ENCODE measurements at regions not wholly inside any gene's neighbourhood (a gene's known extent, or its start where the extent isn't known, plus 50 kb on each side); places are given as distances from the start of the nearest gene placed in this dataset.

DNA sequence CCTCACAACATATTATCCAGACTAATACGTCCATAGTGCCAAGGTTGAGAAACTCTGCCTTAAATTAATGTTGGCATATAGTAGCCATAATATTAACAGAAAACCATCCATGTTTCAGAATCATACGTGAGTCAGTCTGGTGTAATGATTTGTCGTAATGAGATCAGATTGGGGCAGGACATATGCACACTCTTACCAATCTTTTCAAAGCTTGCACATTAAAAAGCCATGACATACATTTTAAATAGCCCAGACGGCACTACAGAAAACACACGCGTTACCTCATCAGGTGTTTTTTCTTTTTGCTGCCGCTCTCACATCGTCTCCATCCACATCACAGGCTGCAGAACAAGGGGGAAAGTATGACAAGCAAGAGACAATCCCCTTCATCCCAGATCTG, 211.6 kb downstream of the NEBL start:
- H3K36me3 Mint-ChIP-seq (ENCODE audit: low read depth), result no peaks in the 10 kb centered on the region
- peaks cover 3% of the 10 kb centered on the region for H3K9me3 Mint-ChIP-seq
- H3K4me3 Mint-ChIP-seq, result no peak overlapping the region
- H3K27me3 Mint-ChIP-seq (ENCODE audit: low read depth), result no peaks in the 10 kb centered on the region
- no peak overlapping the region for H3K27ac Mint-ChIP-seq
- H3K4me1 Mint-ChIP-seq, result no peaks in the 10 kb centered on the region
- TF ChIP-seq, protein P1, sequence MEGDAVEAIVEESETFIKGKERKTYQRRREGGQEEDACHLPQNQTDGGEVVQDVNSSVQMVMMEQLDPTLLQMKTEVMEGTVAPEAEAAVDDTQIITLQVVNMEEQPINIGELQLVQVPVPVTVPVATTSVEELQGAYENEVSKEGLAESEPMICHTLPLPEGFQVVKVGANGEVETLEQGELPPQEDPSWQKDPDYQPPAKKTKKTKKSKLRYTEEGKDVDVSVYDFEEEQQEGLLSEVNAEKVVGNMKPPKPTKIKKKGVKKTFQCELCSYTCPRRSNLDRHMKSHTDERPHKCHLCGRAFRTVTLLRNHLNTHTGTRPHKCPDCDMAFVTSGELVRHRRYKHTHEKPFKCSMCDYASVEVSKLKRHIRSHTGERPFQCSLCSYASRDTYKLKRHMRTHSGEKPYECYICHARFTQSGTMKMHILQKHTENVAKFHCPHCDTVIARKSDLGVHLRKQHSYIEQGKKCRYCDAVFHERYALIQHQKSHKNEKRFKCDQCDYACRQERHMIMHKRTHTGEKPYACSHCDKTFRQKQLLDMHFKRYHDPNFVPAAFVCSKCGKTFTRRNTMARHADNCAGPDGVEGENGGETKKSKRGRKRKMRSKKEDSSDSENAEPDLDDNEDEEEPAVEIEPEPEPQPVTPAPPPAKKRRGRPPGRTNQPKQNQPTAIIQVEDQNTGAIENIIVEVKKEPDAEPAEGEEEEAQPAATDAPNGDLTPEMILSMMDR (IDR thresholded peaks at IDR 0.05; ENCODE audit: unreplicated experiment in 3 of 3), result no peak

DNA sequence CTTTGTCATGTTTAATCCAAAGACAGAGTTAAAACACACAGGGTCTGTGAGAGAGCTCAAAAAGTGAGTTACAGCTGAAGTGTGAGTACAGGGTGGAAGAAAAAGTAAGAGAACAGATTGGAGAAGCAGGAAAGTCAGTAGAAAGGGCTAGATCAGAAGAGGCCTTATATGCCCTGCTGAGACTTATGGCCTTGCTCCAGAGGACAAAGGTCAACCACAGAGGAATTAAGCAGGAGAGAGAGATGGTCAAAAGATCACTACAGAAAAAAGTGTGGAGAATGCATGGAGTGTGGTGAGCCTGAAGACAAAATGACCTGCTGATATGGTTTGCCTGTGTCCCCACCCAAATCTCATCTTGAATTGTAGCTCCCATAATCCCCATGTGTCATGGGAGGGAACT, 213.8 kb downstream of the NEBL start:
- peaks cover 3% of the 10 kb centered on the region for H3K9me3 Mint-ChIP-seq
- H3K4me3 Mint-ChIP-seq, result no peak overlapping the region
- TF ChIP-seq, protein P1 (IDR thresholded peaks at IDR 0.05; ENCODE audit: unreplicated experiment in 3 of 3), result no peak
- H3K36me3 Mint-ChIP-seq (ENCODE audit: low read depth), result no peaks in the 10 kb centered on the region
- no peak overlapping the region for H3K27ac Mint-ChIP-seq
- no peaks in the 10 kb centered on the region for H3K27me3 Mint-ChIP-seq (ENCODE audit: low read depth)
- H3K4me1 Mint-ChIP-seq, result no peaks in the 10 kb centered on the region

DNA sequence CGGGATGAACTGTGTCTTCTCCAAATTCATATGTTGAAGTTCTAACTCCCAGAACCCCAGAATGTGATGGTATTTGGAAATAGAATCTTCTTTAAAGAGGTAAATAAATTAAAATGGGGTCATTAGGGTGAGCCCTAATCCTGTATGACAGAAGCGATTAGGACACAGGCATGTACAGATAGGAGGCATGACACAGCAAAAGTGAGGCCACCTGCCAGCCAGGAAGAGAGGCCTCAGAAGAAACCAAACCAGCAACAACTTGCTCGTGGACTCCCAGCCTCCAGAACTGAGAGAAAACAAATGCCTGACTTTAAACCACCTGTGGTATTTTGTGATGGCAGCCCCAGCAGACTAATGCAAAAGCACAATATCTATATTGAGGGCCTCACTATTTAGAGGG, 214.3 kb downstream of the NEBL start:
- Mint-ChIP-seq H3K4me3 (no peak overlapping the region), H3K9me3 (peaks cover 3% of the 10 kb centered on the region), H3K27ac (no peak overlapping the region), H3K36me3 (ENCODE audit: low read depth) (no peaks in the 10 kb centered on the region), H3K4me1 (no peaks in the 10 kb centered on the region), H3K27me3 (ENCODE audit: low read depth) (no peaks in the 10 kb centered on the region)
- TF ChIP-seq, protein P1 (IDR thresholded peaks at IDR 0.05; ENCODE audit: unreplicated experiment in 3 of 3), result no peak

DNA sequence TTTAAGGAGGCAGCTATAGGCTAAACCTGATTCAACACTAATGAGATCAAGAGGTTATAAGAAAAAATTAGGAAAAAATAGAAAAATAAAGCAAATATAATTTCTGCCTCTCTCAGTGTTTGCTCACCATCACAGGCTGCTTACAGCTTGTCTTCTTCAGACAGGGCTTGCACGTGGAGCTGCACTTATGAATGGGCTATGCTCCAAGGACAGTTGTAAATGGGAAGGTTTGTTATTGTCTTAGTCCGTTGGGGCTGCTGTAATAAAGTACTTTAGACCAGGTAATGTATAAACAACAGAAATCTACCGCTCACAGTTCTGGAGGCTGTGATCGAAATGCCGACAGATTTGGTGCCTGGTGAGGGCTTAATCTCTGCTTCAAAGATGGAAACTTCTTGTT, 219.8 kb downstream of the NEBL start:
- TF ChIP-seq, protein P1 (IDR thresholded peaks at IDR 0.05; ENCODE audit: unreplicated experiment in 3 of 3), result no peak
- H3K27me3 Mint-ChIP-seq (ENCODE audit: low read depth), result no peaks in the 10 kb centered on the region

DNA sequence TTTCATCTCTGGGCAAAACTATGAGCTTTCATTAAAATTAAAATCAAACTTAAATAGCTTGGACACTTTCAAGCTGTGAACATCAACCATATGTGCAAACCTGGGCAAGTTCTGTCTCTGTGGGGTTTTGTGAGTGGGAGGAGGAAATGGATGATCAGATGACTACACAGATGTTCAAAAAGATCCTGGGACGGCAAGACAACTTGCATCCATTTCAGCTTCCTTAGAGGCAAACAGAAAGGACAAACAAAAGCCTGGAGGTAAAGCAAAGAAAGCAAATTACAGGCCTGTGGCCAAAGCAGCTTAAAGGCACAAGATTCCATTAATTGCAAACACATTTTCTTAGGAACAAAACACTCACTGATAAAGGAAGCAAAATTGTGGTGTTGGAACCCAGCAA, 222.2 kb downstream of the NEBL start:
- H3K9me3 Mint-ChIP-seq, result no peaks in the 10 kb centered on the region
- TF ChIP-seq, protein P1 (IDR thresholded peaks at IDR 0.05; ENCODE audit: unreplicated experiment in 3 of 3), result no peak
- no peaks in the 10 kb centered on the region for H3K36me3 Mint-ChIP-seq (ENCODE audit: low read depth)
- H3K27me3 Mint-ChIP-seq (ENCODE audit: low read depth), result no peaks in the 10 kb centered on the region
- H3K4me1 Mint-ChIP-seq, result peaks cover 43% of the 10 kb centered on the region
- H3K27ac Mint-ChIP-seq, result peak overlapping the region; percentile 17 to 83 (median 62)
- H3K4me3 Mint-ChIP-seq, result peak overlapping the region in 1 of 3 experiments; percentile 16

More for the DNA sequence above, 219.8 kb downstream of the NEBL start:
- no peaks in the 10 kb centered on the region for H3K36me3 Mint-ChIP-seq (ENCODE audit: low read depth)
- no peaks in the 10 kb centered on the region for H3K9me3 Mint-ChIP-seq
- no peak overlapping the region for H3K27ac Mint-ChIP-seq
- H3K4me1 Mint-ChIP-seq, result peaks cover 34% of the 10 kb centered on the region
- no peak overlapping the region for H3K4me3 Mint-ChIP-seq

DNA sequence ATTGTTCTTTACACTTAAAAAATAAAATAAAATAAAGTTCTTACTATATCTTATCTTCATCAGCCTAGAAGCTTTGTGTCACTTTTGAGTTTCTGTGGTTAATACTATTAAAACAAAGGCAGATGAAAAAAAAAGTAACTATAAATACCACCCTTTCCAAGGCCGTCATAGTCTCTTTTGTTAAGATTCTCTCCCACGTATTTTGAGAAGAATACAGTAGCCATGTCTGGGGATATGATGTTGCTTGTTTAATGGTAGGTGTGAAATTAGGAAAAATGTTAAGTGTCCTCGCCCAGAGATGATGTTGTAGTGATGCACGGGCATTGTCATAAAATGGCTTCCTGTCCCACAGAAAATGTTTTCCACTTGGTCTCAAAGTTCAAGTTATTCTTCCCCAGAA, 223.9 kb downstream of the NEBL start:
- TF ChIP-seq, protein P1 (IDR thresholded peaks at IDR 0.05; ENCODE audit: unreplicated experiment in 3 of 3), result no peak
- H3K9me3 Mint-ChIP-seq, result no peaks in the 10 kb centered on the region
- no peaks in the 10 kb centered on the region for H3K36me3 Mint-ChIP-seq (ENCODE audit: low read depth)
- no peaks in the 10 kb centered on the region for H3K27me3 Mint-ChIP-seq (ENCODE audit: low read depth)
- H3K4me1 Mint-ChIP-seq, result peaks cover 43% of the 10 kb centered on the region
- peak overlapping the region in 2 of 3 experiments; percentile 6 to 83 for H3K27ac Mint-ChIP-seq
- H3K4me3 Mint-ChIP-seq, result no peak overlapping the region

All from nephron (organoid).